Pancreas (tissue), 10 donors: ENCODE measurements at regions not wholly inside any gene's neighbourhood (a gene's known extent, or its start where the extent isn't known, plus 50 kb on each side); places are given as distances from the start of the nearest gene placed in this dataset.

Experiments
- ATAC-seq, 4 donors: fragments of 200-7000 bp; cut with Tn5 transposase; one replicate each; pipeline versions ENCODE4 v1.8.0 to v1.9.1; 2020; ENCODE audit warnings: mild to moderate bottlenecking in 4 of 4, moderate library complexity in 4 of 4
- DNase-seq, 6 donors: peaks; one replicate each; pipeline ENCODE4 v3.0.0-alpha.2; 2020
- FAIRE-seq: peaks from 2 replicates; lab custom pipeline; 2012; peaks lifted over from hg19 to GRCh38; lab: Jason Lieb, UNC
- H3K27ac ChIP-seq, 4 donors: fragments of 200-600 bp; sonication (generic); 1 replicate in 3 of 4; 2 replicates in 1 of 4; pipeline versions ENCODE4 v1.5.0 to v1.8.0; 2020
- H3K27me3 ChIP-seq, 4 donors: fragments of 200-600 bp; one replicate each; pipeline ENCODE4 v1.8.0; 2021
- H3K36me3 ChIP-seq, 3 donors: fragments of 200-600 bp; sonication (generic) in 1 of 3; one replicate each; pipeline versions ENCODE4 v1.5.0 to v1.8.0; 2020 to 2021
- H3K4me1 ChIP-seq, 3 donors: fragments of 200-600 bp; one replicate each; pipeline ENCODE4 v1.8.0; 2021
- H3K4me3 ChIP-seq, 4 donors: fragments of 200-600 bp; sonication (generic) in 2 of 4; one replicate each; pipeline versions ENCODE4 v1.5.0 to v1.8.0; 2020 to 2021
- H3K9me3 ChIP-seq, 4 donors: fragments of 200-600 bp; one replicate each; pipeline ENCODE4 v1.8.0; 2021
- CTCF ChIP-seq, 4 donors: fragments of 200-600 bp; sonication (generic) in 3 of 4; IDR thresholded peaks; one replicate each; pipeline versions ENCODE4 v1.5.0 to v1.8.0; 2021; ENCODE audit warnings: antibody characterized with exemption in 4 of 4
- WGBS, 2 donors: extraction: QIAGEN DNeasy Blood & Tissue Kit; methylation state at CpG; one replicate each; pipeline ENCODE4 v1.1.7; 2013; 5-methylcytosine and 5-hydroxymethylcytosine counted together
- intact Hi-C, 3 donors: fragments of 100-400 bp; cut with DNase I; formaldehyde crosslinking; loops; one replicate each; pipeline versions ENCODE4 v1.11.1 to v1.14.2; 2022
- donor health status: healthy with polysubstance abuse.
- donor health status: DM: no; HTN: no; CAD: no; lungs with moderate emphysema.
- donor health status: DM: no; HTN: no; CAD: no.
- donor health status: control.
- donor health status: control.
- donor health status: Bipolar disorder and iron deficiency.
- donor health status: DM: yes; HTN: yes; CAD: no.
- donor health status: DM: no; HTN: no; CAD: no.
- donor health status: DM: no; HTN: no; CAD: no.
- donor health status: DM: yes; HTN: yes; CAD: no.

GRCh38 chr3:18751514-18751913 is 326.4 kb upstream of the SATB1 start:
- no peak for FAIRE-seq
- Histone ChIP-seq H3K4me1 (no peaks in the 10 kb centered on the region), H3K36me3 (no peaks in the 10 kb centered on the region), H3K9me3 (no peaks in the 10 kb centered on the region), H3K27ac (no peak overlapping the region), H3K27me3 (no peaks in the 10 kb centered on the region), H3K4me3 (no peak overlapping the region)
- WGBS, 2 donors, result 48 to 56% methylated on average over 1 of the region's 1 CpG
- DNase-seq, result no peak
- ATAC-seq, result no peak
- intact Hi-C loops, result loop anchor here in 1 of 3 donors (10.0 kb wide), 1 partner anchor 187 kb away; no protein-coding TSS in a partner anchor
- no peak for TF ChIP-seq CTCF (IDR thresholded peaks at IDR 0.05)

GRCh38 chr3:18747383-18747782 is 322.2 kb upstream of the SATB1 start:
- no peaks in the 10 kb centered on the region for H3K4me1 ChIP-seq
- FAIRE-seq (no peak), ATAC-seq (peak in 2 of 4 donors; percentile 57 to 61), DNase-seq (no peak)
- H3K27ac ChIP-seq, result no peak overlapping the region
- intact Hi-C loops, result no loop called here
- H3K9me3 ChIP-seq, result no peaks in the 10 kb centered on the region
- H3K36me3 ChIP-seq, result no peaks in the 10 kb centered on the region
- 45 to 49% methylated on average over 3 of the region's 3 CpGs for WGBS, 2 donors
- no peak for TF ChIP-seq CTCF (IDR thresholded peaks at IDR 0.05)
- H3K27me3 ChIP-seq, result no peaks in the 10 kb centered on the region
- no peak overlapping the region for H3K4me3 ChIP-seq

- Histone ChIP-seq H3K27ac (no peak overlapping the region), H3K9me3 (no peaks in the 10 kb centered on the region), H3K27me3 (no peaks in the 10 kb centered on the region), H3K4me1 (no peaks in the 10 kb centered on the region), H3K36me3 (no peaks in the 10 kb centered on the region), H3K4me3 (no peak overlapping the region)
- DNase-seq, result peak in 1 of 6 donors; percentile 21
- intact Hi-C loops, result no loop called here
- 78 to 89% methylated on average over 6 of the region's 6 CpGs for WGBS, 2 donors
- TF ChIP-seq CTCF (IDR thresholded peaks at IDR 0.05), result no peak
- peak in 2 of 4 donors; percentile 44 to 68 for ATAC-seq
- FAIRE-seq, result no peak
Measured at GRCh38 chr3:18745472-18745871, 320.3 kb upstream of the SATB1 start.

GRCh38 chr3:18744472-18744871 is 319.3 kb upstream of the SATB1 start:
- intact Hi-C loops, result no loop called here
- no peak for ATAC-seq
- Histone ChIP-seq H3K27ac (no peak overlapping the region), H3K9me3 (no peaks in the 10 kb centered on the region), H3K27me3 (no peaks in the 10 kb centered on the region), H3K4me1 (no peaks in the 10 kb centered on the region), H3K4me3 (no peak overlapping the region), H3K36me3 (no peaks in the 10 kb centered on the region)
- FAIRE-seq, result no peak
- whole genome bisulfite sequencing, 2 donors, result 34 to 36% methylated on average over 1 of the region's 1 CpG
- TF ChIP-seq CTCF (IDR thresholded peaks at IDR 0.05), result no peak
- DNase-seq, result no peak

- intact Hi-C loops, result no loop called here
- Histone ChIP-seq H3K9me3 (no peaks in the 10 kb centered on the region), H3K4me1 (no peaks in the 10 kb centered on the region), H3K27me3 (no peaks in the 10 kb centered on the region), H3K4me3 (no peak overlapping the region), H3K27ac (no peak overlapping the region), H3K36me3 (no peaks in the 10 kb centered on the region)
- TF ChIP-seq CTCF (IDR thresholded peaks at IDR 0.05), result no peak
- ATAC-seq (no peak), FAIRE-seq (no peak), DNase-seq (no peak)
- 66 to 86% methylated on average over 2 of the region's 2 CpGs for WGBS, 2 donors
Measured at GRCh38 chr3:18743761-18744160, 318.6 kb upstream of the SATB1 start.
